GM19324 (cell line): ENCODE measurements at regions not wholly inside any gene's neighbourhood (a gene's known extent, or its start where the extent isn't known, plus 50 kb on each side); places are given as distances from the start of the nearest gene placed in this dataset.
"Not testable (repeated sequence)": the region's sequence is repeated elsewhere in the genome, so short reads cannot be mapped to it uniquely, and the experiment has no call there.

Experiments
- ATAC-seq: cut with Tn5 transposase; IDR thresholded peaks from one replicate; pipeline ENCODE4 v1.9.1; 2021; ENCODE audit warnings: mild to moderate bottlenecking, moderate library complexity; ENCODE audit not compliant: unreplicated experiment, low FRiP score

DNA sequence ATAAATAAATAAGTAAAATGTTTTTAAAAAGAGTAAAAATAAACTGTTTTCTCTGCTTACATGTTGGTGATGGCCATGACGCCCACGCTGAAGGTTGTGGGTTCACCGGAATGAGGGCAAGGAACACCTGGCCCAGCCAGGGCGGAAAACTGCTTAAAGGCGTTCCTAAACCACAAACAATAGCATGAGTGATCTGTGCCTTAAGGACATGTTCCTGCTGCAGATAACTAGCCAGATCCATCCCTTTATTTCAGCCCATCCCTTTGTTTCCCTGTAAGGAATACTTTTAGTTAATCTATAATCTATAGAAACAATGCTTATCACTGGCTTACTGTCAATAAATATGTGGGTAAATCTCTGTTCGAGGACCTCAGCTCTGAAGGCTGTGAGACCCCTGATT lies 63.3 kb upstream of the CEP78 start:
- ATAC-seq, result not testable (repeated sequence)

DNA sequence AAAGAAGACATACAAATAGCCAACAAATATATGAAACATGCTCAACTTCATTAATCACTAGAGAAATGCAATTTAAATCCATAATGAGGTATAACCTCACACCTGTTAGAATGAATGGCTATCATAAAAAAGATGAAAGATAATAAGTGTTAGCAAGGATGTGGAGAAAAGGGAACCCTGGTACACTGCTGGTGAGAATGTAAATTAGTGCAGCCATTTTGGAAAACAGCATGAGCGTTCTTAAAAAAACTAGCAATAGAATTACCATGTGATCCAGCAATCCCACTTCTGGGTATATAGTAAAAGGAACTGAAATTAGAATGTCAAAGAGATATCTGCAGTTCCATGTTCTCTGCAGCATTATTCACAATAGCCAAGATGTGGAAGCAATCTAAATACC lies 64.2 kb upstream of the CEP78 start:
- no peak for ATAC-seq

DNA sequence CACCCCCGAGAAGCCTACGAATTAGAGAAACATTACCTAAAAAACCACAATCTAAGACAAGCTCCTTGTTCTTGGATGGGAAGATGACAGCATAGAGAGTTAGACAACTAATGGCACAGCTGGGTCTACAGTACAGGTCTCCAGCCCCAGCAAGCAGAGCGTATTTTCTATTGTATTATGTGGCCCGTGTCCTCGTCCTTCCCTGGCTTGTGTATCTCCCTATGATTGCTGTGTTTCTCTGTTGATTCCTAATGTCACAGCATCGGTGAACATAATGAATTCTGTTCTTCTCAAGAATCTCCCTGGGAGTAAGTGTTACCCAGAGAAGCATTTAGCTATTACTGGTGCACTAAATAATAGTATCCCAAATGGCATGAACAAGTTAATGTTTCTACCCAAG lies 66.8 kb upstream of the CEP78 start:
- no peak for ATAC-seq

DNA sequence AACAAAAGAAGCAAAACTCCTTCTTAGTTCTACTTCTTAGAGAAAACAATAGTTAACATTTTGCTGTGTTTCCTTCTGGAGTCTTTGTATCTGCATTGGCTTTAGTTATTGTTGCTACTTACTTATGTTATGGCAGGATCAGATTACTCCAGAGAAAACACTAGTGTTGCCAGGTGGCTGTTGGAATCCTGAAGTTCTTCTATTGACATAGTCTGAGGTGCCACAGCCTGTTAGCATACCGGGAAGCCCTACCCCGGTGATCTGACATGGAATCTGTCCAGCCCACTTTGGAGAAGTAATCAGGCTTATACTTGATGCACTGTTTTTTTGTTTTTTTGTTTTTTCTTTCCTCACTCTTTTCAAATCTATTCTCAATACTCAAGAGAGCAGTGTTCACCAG lies 68.5 kb upstream of the CEP78 start:
- no peak for ATAC-seq

DNA sequence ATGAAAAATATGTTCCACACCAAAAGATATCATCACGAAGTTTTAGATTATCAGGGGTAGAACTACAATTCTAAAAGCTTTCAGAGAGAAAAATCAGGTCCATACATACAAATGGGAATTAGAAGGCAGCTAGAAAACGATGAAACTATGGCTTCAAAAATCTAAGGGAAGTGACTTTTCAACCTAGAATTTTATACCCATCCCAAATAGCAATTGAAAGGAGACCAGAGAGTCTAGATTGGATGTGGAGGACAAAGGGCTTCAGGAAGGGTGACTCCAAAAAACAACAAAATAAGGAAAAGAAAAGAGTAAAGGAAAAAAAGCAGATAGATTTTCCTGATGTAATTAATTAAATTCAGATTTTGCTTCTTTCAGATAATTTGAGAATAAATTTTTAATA lies 72.0 kb upstream of the CEP78 start:
- ATAC-seq, result no peak

DNA sequence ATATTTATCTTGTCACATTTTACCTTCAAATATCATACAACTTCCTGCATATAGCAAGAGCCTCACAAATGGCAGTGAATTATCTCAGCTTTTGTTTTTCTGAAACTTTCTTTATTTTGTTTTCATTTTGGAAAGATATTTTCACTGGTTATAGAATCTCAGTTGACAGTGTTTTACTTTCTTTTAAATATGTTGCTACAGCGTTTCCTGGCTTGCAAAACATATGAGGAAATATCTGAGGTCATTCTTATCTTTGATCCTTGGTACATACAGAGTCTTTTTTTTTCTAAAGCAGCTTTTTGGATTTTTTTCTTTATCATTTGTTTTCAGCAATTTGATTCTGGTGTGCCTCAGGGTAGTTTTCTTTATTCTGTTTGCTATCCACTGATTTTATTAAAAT lies 77.6 kb upstream of the CEP78 start:
- ATAC-seq, result no peak

DNA sequence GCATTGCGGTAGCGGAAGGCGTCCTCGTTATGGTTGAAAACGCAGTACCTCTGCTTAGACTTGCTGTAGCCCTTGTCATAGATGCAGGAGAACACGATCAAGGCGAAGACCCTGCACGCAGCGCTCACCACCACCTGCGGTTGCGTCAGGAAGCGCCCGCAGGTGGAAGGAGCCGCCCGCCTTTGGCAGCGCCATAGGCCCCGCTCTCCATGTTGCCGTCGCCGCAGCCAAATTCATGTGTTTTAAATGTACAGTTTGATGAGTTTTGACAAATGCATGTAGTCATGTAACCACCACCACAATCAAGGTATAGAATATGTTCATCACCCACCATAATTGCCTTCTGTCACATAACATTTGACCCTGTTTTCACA lies 84.9 kb upstream of the CEP78 start:
- no peak for ATAC-seq

DNA sequence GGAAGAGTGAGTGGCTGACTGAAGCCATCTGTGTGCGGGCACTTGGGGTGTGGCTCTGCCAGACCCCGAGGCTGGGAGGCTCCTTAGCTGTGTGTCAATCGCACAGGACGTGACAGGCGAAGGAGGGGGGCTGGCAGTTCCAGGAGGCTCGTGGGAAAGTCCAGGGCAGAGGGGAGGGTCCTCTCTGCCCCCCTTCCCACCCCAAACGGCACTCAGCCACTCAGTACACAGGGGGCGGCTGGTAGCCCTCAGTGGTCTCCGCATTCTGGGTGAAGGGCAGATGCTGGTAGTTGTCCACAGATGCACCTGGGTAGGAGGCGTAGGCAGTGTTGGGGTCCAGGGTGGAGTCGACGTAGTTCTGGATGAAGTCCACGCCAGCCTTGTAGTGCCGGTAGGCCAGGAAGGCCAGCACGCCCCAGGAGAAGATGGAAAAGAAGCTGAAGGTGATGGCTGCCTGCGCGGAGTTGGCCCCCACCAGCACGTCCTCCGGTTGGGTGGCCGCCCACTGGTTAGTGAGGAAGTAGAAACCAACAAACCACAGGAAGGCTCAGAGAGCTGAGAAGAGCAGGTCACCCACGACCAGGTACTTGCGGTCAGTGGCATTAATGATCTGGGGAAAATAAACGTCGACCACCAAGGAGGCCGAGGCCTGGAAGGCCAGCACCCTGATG lies 85.4 kb upstream of the CEP78 start:
- no peak for ATAC-seq

DNA sequence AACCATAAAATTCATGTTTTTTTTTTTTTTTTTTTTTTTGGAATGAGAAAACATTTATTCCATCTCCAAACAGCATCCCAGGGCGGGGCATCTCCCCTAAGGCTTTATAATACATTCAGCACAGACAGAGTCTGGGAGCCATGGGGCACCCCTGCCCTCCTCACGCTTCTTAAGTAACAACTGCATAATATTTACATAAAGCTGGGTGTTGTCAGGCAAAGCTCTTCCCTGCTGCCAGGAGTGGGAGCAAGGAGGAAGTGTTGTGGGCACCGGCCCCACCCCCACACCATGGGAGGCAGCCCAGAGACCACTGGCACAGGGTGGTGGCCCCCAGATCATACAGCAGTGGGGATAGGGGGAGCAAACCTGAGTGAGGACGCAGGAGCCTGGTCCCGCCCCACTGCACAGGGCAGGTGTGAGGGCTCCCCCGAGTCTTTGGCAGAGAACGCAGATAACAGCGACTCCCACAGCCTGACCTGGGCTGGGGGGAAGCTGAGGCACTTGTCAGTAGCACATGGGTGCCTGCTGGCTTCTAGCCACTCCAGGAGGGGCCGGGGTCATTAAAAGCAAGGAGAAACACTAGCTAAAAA lies 86.1 kb upstream of the CEP78 start:
- ATAC-seq, result no peak

DNA sequence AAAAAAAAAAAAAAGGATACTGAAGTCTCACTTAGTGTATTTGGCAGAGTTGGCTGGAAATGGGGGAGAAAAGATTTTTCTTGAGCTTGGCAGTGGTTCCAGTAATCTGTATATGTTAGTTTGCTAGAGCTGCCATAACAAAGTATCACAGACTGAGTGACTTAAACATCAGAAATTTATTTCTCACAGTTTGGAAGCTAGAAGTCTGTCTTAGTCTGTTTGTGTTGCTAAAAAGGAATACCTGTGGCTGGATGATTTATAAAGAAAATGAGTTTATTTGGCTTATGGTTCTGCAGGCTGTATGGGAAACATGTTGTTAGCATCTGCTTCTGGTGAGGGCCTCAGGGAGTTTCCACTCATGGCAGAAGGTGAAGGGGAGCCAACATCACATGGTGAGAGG lies 89.6 kb upstream of the CEP78 start:
- no peak for ATAC-seq

DNA sequence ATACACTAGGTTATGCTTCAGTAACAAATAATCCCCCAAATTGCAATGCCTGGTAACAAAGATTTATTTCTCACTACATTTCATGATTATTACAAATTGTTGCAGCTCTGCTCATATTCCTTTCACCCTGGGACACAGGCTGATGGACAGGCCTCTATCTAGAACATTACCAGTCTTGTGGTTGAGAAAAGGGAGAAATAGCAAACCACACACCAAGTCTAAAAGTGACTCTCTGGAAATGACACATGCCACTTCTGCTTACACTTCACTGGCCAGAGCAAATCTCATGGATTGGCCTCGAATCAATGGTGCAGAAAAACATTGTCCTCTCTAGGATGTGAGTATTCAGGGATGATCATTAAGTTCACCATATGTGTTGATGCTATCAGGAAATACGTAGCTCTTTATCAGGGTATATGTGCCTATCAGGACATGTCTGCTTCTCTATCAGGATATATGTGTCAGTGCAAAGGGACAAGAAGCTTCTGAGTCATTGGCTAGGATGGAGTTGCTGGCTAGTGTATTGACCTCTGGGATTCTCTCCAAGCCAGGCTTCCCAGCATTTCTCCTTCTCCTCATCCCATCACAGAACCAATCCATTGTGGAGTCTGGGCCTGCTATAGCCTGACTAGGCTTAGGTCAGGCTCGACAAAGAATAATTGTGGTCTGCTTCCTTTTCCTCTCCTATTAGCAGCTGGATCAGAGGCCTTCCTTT lies 91.1 kb upstream of the CEP78 start:
- no peak for ATAC-seq

DNA sequence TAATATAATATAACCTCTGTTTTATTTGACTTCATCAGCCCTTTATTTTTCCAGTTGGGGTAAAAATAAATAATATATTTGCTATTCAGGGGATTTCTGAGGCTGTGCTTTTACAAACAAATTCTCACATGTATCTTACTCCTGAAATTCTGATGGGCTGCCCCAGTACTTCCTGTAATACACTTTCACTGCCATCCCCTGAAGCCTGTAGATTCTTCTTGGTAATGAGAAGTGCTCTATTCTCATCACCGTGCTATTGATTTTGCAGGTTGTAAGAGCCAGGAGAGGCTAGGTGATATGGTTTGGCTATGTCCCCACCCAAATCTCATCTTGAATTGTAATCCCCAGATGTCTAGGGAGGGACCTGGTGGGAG lies 91.9 kb upstream of the CEP78 start:
- no peak for ATAC-seq

DNA sequence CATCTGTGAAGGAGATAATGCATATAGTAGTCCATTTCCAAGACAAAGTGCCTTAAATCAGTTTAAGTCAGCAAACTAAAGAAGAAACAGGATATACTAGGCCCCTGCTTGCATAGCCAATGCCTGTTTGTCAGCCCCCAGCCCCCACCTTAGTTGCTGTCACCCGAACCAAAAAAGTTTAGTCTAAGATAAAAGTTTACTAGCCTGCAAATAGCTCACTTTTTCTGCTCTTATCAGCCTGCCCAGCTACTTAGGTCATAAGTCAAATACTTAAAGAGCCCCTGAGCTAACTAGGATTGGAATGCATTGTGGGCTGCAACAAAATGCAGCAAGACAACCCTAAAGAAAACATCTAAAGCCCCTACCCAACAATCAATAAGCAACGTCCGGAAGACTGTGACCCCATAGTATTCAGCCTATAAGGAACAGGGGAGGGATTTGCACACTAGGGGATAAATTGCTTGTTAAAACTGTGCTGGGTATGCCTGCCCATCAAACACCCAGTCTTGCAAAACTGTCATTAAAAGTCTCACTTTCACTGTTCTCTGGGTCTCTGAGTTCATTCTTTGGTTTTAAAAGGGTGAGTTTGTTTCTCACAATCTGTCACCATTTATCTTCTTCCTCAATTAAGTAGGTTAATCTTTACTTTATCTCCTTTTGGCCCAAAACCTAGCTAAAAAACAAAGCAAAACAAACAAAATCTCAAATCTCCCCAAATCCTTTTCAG lies 92.4 kb upstream of the CEP78 start:
- ATAC-seq, result no peak

DNA sequence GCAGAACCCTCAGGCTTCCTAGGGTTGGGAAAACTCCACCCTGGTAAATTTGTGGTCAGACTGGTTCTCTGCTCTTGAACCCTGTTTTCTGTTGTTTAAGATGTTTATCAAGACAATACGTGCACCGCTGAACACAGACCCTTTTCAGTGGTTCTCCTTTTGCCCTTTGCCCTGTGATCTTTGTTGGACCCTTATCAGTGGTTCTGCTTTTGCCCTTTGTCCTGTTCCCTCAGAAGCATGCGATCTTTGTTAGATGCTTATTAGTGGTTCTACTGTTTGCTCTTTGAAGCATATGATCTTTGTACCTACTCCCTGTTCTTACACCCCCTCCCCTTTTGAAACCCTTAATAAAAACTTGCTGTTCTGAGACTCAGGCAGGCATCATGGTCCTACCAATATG lies 93.6 kb upstream of the CEP78 start:
- ATAC-seq, result not testable (repeated sequence)

DNA sequence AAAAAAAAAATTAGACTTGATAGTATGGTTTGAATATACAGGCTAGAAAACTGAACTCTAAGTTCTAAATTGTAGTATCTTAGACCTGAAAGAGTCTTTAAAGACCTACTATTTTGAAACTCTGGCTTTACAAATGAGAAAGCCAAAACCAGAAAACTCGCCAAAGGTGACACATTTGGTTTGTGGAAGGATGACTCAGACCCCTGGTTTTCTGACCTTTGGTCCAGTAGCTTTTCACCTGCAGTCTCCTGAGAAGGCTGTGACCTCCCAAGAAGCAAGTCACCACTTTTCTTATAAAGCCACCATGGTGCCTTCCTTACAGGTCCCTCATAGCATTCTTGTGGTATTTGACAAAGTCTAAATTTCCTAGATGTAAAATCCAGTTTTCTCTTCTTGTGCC lies 102.1 kb upstream of the CEP78 start:
- no peak for ATAC-seq

DNA sequence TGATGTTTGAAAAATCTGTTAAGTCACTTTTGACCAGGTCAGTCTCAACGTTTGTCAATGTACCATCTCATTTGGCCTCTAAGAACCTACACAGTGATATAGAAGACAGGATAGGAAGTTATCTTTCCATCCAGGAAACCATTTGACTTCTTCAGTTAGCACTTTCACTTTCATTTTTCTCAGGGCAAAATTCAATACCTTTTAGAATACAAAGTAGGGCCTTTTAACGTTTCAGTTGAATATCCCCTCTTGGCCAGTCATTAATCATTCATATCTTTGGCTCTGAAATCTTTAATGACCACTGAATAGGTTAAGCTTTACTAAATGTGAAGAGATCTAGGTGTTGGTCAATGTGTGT lies 101.1 kb upstream of the GNAQ start:
- no peak for ATAC-seq

DNA sequence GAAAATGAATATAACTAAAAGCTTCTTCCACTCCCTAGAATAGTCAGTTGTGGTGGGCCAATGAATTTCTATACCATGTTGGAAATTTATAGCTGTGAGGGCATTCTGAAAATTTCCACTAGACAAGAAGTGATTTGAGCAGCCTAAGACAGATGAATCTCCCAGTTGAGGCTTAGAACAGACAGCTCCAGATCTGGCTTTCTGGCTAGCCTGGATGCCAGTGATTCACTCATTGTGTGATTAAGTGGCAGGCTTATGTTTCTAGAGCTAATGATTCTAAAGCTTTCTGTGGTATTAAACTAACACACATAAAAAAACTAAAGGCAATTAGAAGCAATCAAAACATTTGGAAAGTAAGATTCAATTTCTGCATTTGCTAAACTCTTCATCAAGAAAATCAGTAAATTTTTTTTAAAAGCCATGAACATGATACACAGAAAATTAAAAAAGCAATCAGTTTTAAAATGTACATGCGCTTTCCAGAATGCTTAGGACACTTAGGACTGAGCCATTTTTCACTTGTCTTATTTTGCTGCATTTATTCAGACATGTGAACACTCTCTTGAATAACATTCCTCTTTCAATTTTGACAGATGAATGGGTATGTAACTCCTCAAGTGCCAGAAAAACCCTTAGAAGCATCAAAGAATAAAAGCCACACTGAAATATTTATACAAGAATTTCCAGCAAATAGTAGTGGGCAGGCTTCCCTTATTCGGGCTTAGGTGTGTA lies 100.5 kb upstream of the GNAQ start:
- ATAC-seq, result no peak

DNA sequence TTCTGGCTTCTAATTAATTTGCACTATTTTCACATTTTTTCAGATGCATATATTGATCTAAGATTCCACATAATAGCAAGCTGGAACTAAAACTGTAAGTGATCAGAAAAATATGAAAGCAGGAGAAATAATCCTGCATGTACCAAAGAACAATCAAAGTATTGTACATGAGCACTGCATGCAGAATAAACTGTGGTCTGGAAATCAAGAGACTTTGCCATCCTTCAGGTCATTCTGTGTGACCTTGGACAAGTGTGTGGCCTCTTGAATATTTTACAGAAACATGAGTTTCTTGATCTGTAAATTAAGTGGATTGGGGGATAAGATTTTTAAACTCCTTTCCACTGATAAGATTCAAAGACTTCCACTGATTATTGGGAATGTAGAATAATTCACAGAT lies 99.2 kb upstream of the GNAQ start:
- no peak for ATAC-seq

DNA sequence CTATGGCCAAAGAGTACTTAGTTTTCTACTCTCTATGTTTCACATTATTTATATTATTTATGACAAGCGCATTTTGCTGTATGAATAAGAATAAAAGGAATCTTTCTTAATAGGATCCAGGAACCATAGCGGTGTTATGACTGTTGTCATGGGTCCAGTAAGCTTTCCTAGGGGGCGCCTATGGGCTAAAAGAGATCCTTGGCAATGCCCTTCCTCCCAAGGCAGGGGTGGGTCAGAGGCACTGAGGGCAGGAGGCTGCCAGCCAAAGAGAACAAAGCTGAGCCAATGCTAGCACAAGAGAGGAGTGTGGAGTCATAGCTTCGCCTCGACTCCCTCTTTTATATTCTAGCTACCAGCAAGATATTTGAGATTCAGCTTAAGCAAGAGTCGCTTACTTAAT lies 98.4 kb upstream of the GNAQ start:
- no peak for ATAC-seq

DNA sequence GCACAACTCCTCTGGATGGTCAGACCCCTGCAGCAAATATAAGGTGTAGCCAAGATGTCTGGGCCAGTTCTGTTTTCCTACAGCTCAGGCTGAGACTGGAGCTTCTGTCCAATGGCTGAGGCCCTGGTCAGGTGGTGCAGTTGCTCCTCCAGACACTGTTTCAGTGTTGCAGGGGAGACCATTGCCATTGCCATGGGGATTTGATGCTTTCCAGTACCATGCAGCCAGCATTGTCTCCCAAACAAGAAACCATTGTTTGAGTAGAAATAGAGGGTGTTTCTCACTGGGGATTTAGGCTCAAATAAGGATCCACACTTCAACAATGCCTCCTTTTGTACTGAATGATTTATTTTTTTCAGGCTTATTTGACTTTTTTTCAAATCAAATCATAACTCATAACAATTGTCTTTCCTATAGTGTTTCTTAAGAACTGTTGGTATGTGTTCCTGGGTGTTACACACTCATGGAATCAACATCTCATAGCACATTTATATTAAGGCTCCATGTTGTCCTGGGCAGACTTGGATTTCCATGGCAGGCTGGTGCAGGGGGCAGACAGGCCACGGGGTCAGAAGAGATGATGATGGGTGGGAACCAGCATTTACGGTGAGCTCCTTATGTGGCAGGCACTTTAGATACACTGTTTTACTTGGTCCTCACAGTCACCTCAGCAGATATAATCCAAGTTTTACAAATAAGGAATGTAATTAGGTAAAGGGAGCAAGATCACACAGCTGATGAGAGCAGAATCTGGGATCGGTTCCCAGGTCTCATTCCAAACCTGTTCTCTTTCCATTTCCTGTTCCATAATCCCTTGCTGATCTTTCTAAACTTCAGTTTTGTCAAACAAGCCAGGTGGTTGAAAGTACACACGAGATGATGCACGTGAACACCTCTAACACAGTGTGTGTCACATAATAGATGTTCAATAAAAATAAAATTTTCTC lies 95.9 kb upstream of the GNAQ start:
- ATAC-seq, result no peak
